GM12878 (cell line): ENCODE measurements at regions not wholly inside any gene's neighbourhood (a gene's known extent, or its start where the extent isn't known, plus 50 kb on each side); places are given as distances from the start of the nearest gene placed in this dataset.

Source experiments
- ATAC-seq: fragments of 200-7000 bp; cut with Tn5 transposase; 3 replicates; pipeline ENCODE4 v1.9.1; 2020; ENCODE audit warnings: mild to moderate bottlenecking, moderate library complexity
- BruUV-seq: library from RNA; stranded (reverse); fragments of 400-500 nt; replicated peaks from 2 replicates; lab custom pipeline; 2021; lab: Mats Ljungman, UMichigan
- CTCF ChIA-PET: fragments of 300-600 bp; sonication (Branson Sonifier 250); formaldehyde crosslinking; extraction: SDS; loops from one replicate; lab custom pipeline; 2021; ENCODE audit warnings: inconsistent platforms; lab: Yijun Ruan, JAX
- POLR2A ChIA-PET: fragments of 350-600 bp; formaldehyde crosslinking; extraction: SDS; loops from one replicate; lab custom pipeline; 2021; ENCODE audit warnings: inconsistent platforms; lab: Charles Lee
- RAD21 ChIA-PET: fragments of 300-600 bp; sonication (Branson Sonifier 250); formaldehyde crosslinking; loops from one replicate; lab custom pipeline; 2023; ENCODE audit warnings: antibody characterized with exemption; ENCODE audit not compliant: unreplicated experiment; lab: Charles Lee
- SMC1A ChIA-PET: fragments of 300-600 bp; sonication (Branson Sonifier 250); formaldehyde crosslinking; loops from one replicate; lab custom pipeline; 2023; ENCODE audit not compliant: unreplicated experiment, uncharacterized antibody; lab: Charles Lee
- DNase-seq: peaks from one replicate; pipeline ENCODE4 v3.0.0-alpha.2; 2011; ENCODE audit warnings: low read depth, low spot score
- FAIRE-seq: peaks from 3 replicates; lab custom pipeline; 2011; peaks lifted over from hg19 to GRCh38; lab: Jason Lieb, UNC
- H2AFZ ChIP-seq: 2 replicates; pipeline ENCODE4 v1.6.0; 2011; ENCODE audit warnings: low read depth, low read length, control low read depth; ENCODE audit not compliant: control insufficient read depth
- H3K27ac ChIP-seq: 2 replicates; pipeline ENCODE4 v1.5.1; 2011; ENCODE audit warnings: control low read depth; ENCODE audit not compliant: control insufficient read depth, insufficient read depth
- H3K27me3 ChIP-seq, 2 experiments: replicated peaks in 1 of 2; 2 replicates each; pipeline versions ENCODE4 v1.6.0 to v1.6.1; 2011; ENCODE audit warnings: low read length in 1 of 2; ENCODE audit not compliant: control insufficient read depth in 2 of 2, insufficient read depth in 2 of 2
- H3K36me3 ChIP-seq, 2 experiments: 2 replicates each; pipeline ENCODE4 v1.5.1; 2011; ENCODE audit warnings: low read length in 1 of 2; ENCODE audit not compliant: control insufficient read depth in 2 of 2, insufficient read depth in 2 of 2
- H3K4me1 ChIP-seq: 2 replicates; pipeline ENCODE4 v1.6.1; 2011; ENCODE audit warnings: mild to moderate bottlenecking, low read length, moderate library complexity, mixed read lengths; ENCODE audit not compliant: control insufficient read depth, insufficient read depth
- H3K4me2 ChIP-seq: 2 replicates; pipeline ENCODE4 v1.6.0; 2011; ENCODE audit warnings: control low read depth; ENCODE audit not compliant: control insufficient read depth, insufficient read depth
- H3K4me3 ChIP-seq: fragments of 200-600 bp; sonication (generic); 2 replicates; pipeline ENCODE4 v1.5.1; 2016
- H3K79me2 ChIP-seq: 2 replicates; pipeline ENCODE4 v1.6.0; 2011; ENCODE audit warnings: low read length; ENCODE audit not compliant: control insufficient read depth, insufficient read depth
- H3K9ac ChIP-seq: 2 replicates; pipeline ENCODE4 v1.8.0; 2011; ENCODE audit warnings: low read length, control low read depth, mixed read lengths; ENCODE audit not compliant: control insufficient read depth, insufficient read depth
- H3K9me3 ChIP-seq: replicated peaks from 3 replicates; pipeline ENCODE4 v1.5.1; 2011; ENCODE audit warnings: mild to moderate bottlenecking, low read length; ENCODE audit not compliant: control insufficient read depth, insufficient read depth
- H4K20me1 ChIP-seq: 2 replicates; pipeline ENCODE4 v1.6.0; 2011; ENCODE audit not compliant: control insufficient read depth, insufficient read depth
- CBX3 ChIP-seq: fragments of 200-600 bp; sonication (generic); IDR thresholded peaks from 2 replicates; pipeline ENCODE4 v1.6.1; 2016; ENCODE audit warnings: low read depth, borderline replicate concordance
- CEBPZ ChIP-seq: fragments of 150-350 bp; IDR thresholded peaks from 2 replicates; pipeline ENCODE4 v1.6.1; 2016; ENCODE audit warnings: low read depth, low read length
- E2F4 ChIP-seq: IDR thresholded peaks from 2 replicates; pipeline ENCODE4 v1.6.1; 2012; ENCODE audit warnings: low read depth, low read length, improper control_type of control experiment
- E2F8 ChIP-seq: fragments of 450-650 bp; IDR thresholded peaks from 2 replicates; pipeline ENCODE4 v1.6.1; 2018; ENCODE audit warnings: mild to moderate bottlenecking, low read depth, moderate library complexity; ENCODE audit not compliant: partially characterized antibody
- ETV6 ChIP-seq, 2 experiments: fragments of 450-650 bp in 1 of 2; IDR thresholded peaks in 1 of 2; conservative IDR thresholded peaks in 1 of 2; 2 replicates each; pipeline ENCODE4 v1.6.1; 2014; ENCODE audit warnings: antibody characterized with exemption in 1 of 2, borderline replicate concordance in 1 of 2, low read depth in 1 of 2, mild to moderate bottlenecking in 1 of 2, moderate library complexity in 1 of 2
- EZH2 ChIP-seq: IDR thresholded peaks from 2 replicates; pipeline ENCODE4 v1.6.1; 2012; ENCODE audit warnings: low read depth, mild to moderate bottlenecking, control low read depth, inconsistent platforms, low read length, borderline replicate concordance; ENCODE audit not compliant: control insufficient read depth
- NFYB ChIP-seq: IDR thresholded peaks from 2 replicates; pipeline ENCODE4 v1.6.1; 2011; ENCODE audit warnings: low read depth, mild to moderate bottlenecking, low read length, improper control_type of control experiment, moderate library complexity; ENCODE audit not compliant: insufficient read depth
- NRF1 ChIP-seq: conservative IDR thresholded peaks from 2 replicates; pipeline ENCODE4 v1.6.1; 2011; ENCODE audit warnings: mild to moderate bottlenecking, low read depth, low read length, improper control_type of control experiment
- PML ChIP-seq: IDR thresholded peaks from 2 replicates; pipeline ENCODE4 v1.6.1; 2012; ENCODE audit warnings: low read length, inconsistent platforms
- RELB ChIP-seq: fragments of 450-650 bp; IDR thresholded peaks from 2 replicates; pipeline ENCODE4 v1.6.1; 2017; ENCODE audit warnings: low read depth, mild to moderate bottlenecking, moderate library complexity
- SP1 ChIP-seq: IDR thresholded peaks from one replicate; pipeline ENCODE4 v1.6.1; 2011; ENCODE audit warnings: low read depth, low read length
- SREBF1 ChIP-seq: IDR thresholded peaks from 2 replicates; pipeline ENCODE4 v1.6.1; 2012; ENCODE audit warnings: mild to moderate bottlenecking, low read length
- YY1 ChIP-seq: IDR thresholded peaks from 2 replicates; pipeline ENCODE4 v1.6.1; 2011; ENCODE audit warnings: low read depth, mild to moderate bottlenecking, low read length
- ZBED1 ChIP-seq: IDR thresholded peaks from 2 replicates; pipeline ENCODE4 v1.6.1; 2016; ENCODE audit warnings: borderline replicate concordance
- ZNF24 ChIP-seq: fragments of 450-650 bp; IDR thresholded peaks from 2 replicates; pipeline ENCODE4 v1.6.1; 2017; ENCODE audit warnings: antibody characterized with exemption, mild to moderate bottlenecking
- WGBS: methylation state at CpG from one replicate; pipeline ENCODE4 v1.1.6; 2016; ENCODE audit warnings: low lambda C conversion rate; ENCODE audit not compliant: insufficient replicate concordance, insufficient coverage; ENCODE audit errors: missing lambda C conversion rate; 5-methylcytosine and 5-hydroxymethylcytosine counted together
- in situ Hi-C: fragments of 300-500 bp; cut with MboI; formaldehyde crosslinking; loops from 9 replicates; pipeline ENCODE4 v1.14.3; 2018; ENCODE audit warnings: mixed read lengths
- intact Hi-C: fragments of 100-400 bp; cut with micrococcal nuclease; formaldehyde crosslinking; loops from one replicate; pipeline ENCODE4 v1.14.2; 2022; ENCODE audit not compliant: unreplicated experiment

GRCh38 chr4:117783716-117784115 is 250.6 kb upstream of the NDST3 start:
- Histone ChIP-seq H3K27ac (no peak overlapping the region), H2AFZ (no peak overlapping the region), H3K27me3 (no peaks in the 10 kb centered on the region), H3K9ac (no peak overlapping the region), H3K36me3 (no peaks in the 10 kb centered on the region), H3K4me3 (no peak overlapping the region), H3K79me2 (no peaks in the 10 kb centered on the region), H3K4me2 (no peak overlapping the region), H4K20me1 (no peaks in the 10 kb centered on the region), H3K4me1 (no peaks in the 10 kb centered on the region), H3K9me3 (no peaks in the 10 kb centered on the region)
- ChIA-PET SMC1A (no interaction called here), POLR2A (no interaction called here), RAD21 (no interaction called here), CTCF (no interaction called here)
- no peak for DNase-seq
- no TSS peak for BruUV-seq
- in situ Hi-C loops (no loop called here), intact Hi-C loops (no loop called here)
- FAIRE-seq, result no peak
- 0% methylated on average over 2 of the region's 2 CpGs for WGBS
- ATAC-seq, result no peak
- TF ChIP-seq CEBPZ (no peak), NFYB (no peak), SREBF1 (no peak), EZH2 (no peak), E2F4 (no peak), ETV6 (conservative IDR thresholded peaks at IDR 0.05 in 1 of 2, IDR thresholded peaks at IDR 0.05 in 1 of 2; ENCODE audit: borderline replicate concordance in 1 of 2, low read depth in 1 of 2) (no peak), YY1 (no peak), SP1 (no peak), RELB (no peak), E2F8 (no peak), NRF1 (no peak), ZBED1 (no peak), PML (no peak), CBX3 (no peak), ZNF24 (no peak)
